ENCODE measurements at regions not wholly inside any gene's neighbourhood (a gene's known extent, or its start where the extent isn't known, plus 50 kb on each side); places are given as distances from the start of the nearest gene placed in this dataset.

DNA sequence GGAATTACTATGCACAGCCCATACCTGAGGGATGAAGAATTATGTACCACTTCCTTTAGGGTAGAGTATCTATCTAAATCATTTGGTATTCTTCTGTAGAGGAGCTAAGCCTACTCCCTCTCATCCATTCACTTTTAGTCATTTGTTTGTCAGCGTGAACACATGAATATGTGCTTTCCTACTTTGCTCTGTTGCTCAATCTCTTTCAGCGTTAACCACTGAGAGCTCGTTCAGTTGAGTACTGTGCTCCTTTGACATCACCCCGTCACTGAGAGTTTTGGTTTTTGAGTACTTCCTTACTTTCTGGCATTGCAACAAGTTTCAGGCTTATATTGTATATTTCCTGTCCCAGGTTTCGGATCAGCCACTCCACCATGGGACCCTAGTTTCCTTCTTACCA is 700.6 kb downstream of the NLGN4X start:
- no peak for DNase-seq (ENCODE audit: low read depth)
- no peaks in the 10 kb centered on the region for H3K36me3 ChIP-seq (ENCODE audit: control insufficient read depth, insufficient read depth, low read length)
- no peak overlapping the region for H3K4me3 ChIP-seq (ENCODE audit: low read depth, low read length)
- TF ChIP-seq, protein P1, sequence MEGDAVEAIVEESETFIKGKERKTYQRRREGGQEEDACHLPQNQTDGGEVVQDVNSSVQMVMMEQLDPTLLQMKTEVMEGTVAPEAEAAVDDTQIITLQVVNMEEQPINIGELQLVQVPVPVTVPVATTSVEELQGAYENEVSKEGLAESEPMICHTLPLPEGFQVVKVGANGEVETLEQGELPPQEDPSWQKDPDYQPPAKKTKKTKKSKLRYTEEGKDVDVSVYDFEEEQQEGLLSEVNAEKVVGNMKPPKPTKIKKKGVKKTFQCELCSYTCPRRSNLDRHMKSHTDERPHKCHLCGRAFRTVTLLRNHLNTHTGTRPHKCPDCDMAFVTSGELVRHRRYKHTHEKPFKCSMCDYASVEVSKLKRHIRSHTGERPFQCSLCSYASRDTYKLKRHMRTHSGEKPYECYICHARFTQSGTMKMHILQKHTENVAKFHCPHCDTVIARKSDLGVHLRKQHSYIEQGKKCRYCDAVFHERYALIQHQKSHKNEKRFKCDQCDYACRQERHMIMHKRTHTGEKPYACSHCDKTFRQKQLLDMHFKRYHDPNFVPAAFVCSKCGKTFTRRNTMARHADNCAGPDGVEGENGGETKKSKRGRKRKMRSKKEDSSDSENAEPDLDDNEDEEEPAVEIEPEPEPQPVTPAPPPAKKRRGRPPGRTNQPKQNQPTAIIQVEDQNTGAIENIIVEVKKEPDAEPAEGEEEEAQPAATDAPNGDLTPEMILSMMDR (IDR thresholded peaks at IDR 0.05; ENCODE audit: insufficient read depth, low read length, poor library complexity, severe bottlenecking): no peak
- H3K27me3 ChIP-seq (ENCODE audit: control insufficient read depth, insufficient read depth, low read length): no peaks in the 10 kb centered on the region

DNA sequence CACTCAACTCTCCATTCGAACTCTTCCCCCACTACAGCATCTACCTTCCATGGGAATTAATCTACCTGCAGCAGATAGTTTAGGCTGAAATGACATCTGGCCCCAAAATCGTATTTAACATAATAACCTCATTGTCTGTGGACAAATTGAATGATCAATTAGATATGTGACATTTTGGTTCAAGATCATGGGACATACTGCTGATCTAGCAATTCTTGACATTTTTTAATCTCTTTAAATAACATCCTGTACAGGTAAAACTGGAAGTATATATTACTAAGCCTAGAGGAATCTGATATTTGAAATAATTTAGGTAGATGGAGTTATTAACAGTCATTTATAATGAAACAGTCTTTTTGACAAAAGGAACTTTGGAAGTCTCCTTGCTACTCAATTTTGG is 702.5 kb downstream of the NLGN4X start:
- no peak for DNase-seq (ENCODE audit: low read depth)
- Histone ChIP-seq H3K36me3 (ENCODE audit: control insufficient read depth, insufficient read depth, low read length) (no peaks in the 10 kb centered on the region), H3K27me3 (ENCODE audit: control insufficient read depth, insufficient read depth, low read length) (no peaks in the 10 kb centered on the region), H3K4me3 (ENCODE audit: low read depth, low read length) (no peak overlapping the region)
- TF ChIP-seq, protein P1 (IDR thresholded peaks at IDR 0.05; ENCODE audit: insufficient read depth, low read length, poor library complexity, severe bottlenecking): no peak

DNA sequence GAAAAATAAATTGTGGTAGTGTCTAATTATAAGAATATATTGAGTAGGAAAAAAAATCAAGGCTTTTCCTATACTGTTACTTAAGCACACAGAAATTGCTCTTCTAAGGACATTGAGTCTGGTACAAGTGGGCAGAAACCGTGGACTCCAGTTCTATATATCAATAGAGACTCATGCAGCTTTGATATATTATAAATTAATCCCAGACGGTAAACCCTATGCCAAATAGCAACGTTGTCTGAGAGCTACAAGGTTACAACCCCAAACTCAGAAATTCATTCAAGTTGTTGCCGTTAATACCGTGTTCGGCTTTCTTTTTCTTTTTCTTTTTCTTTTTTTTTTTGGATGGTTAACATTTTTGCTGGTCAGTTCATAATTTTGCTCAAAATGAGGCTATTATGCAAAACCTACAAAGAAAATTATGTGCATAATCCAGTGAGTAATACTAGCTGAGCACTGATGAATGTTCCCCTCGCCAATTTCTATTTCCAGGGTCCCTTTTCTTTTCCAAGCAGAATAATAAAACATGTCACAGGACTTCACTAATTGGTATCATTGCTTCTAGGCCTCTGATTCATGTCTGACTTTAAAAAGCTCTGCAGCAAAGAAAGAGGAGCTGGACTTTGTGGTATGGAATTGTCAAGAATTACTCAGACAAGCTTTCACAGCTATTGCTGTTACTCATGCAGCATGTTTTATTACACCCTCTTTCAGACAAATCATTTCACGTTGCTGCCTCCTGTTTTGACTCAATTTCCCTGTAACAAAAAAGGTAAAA is 737.7 kb downstream of the NLGN4X start:
- DNase-seq (ENCODE audit: low read depth): no peak
- no peaks in the 10 kb centered on the region for H3K36me3 ChIP-seq (ENCODE audit: control insufficient read depth, insufficient read depth, low read length)
- TF ChIP-seq, protein P1 (IDR thresholded peaks at IDR 0.05; ENCODE audit: insufficient read depth, low read length, poor library complexity, severe bottlenecking): no peak

DNA sequence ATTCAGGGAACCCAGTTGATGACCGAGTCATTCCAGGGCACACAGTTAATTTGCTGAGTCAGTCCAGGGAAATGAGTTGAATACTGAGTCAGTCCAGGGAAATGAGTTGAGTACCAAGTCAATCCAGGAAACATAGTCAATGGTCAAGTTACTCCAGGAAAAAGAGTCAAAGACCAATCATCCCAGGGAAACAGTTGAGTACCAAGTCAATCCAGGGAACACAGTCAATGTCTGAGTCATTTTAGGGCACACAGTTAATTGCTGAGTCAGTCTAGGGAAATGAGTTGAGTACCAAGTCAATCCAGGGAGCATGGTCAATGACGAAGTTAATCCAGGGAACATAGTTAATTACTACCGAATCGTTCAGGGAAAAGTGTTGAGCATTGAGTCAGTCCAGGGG is 754.4 kb downstream of the NLGN4X start:
- Histone ChIP-seq H3K27me3 (ENCODE audit: control insufficient read depth, insufficient read depth, low read length) (no peaks in the 10 kb centered on the region), H3K4me3 (ENCODE audit: low read depth, low read length) (no peak overlapping the region), H3K36me3 (ENCODE audit: control insufficient read depth, insufficient read depth, low read length) (no peaks in the 10 kb centered on the region)
- no peak for DNase-seq (ENCODE audit: low read depth)
- TF ChIP-seq, protein P1 (IDR thresholded peaks at IDR 0.05; ENCODE audit: insufficient read depth, low read length, poor library complexity, severe bottlenecking): no peak

More for the DNA sequence above, 737.7 kb downstream of the NLGN4X start:
- H3K27me3 ChIP-seq (ENCODE audit: control insufficient read depth, insufficient read depth, low read length): no peaks in the 10 kb centered on the region
- H3K4me3 ChIP-seq (ENCODE audit: low read depth, low read length): no peak overlapping the region

DNA sequence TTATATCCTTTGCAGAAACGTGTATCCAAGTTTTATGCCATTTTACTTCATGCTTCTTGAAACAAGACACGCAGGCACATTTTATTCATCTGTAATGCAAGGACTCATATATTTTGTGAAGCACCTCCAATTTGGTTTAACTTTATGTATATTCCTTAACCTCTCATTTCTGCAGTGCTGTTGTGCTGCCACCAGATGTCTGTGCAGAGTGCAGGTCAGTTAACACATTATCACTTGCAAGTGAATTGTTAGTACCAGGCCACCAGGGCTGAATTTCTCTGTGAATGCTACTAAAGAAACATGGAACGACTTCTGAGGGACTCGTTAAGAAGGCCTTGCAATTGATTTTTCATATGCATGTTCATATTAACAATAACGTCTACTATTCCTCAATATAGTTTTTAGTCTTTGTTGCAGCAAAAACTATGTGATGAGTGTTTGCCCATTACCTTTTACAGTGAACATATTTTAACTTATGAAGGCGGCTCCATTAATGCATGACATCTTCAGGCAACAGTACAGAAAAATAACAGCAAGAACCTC is 770.3 kb downstream of the NLGN4X start:
- Histone ChIP-seq H3K4me3 (ENCODE audit: low read depth, low read length) (no peak overlapping the region), H3K36me3 (ENCODE audit: control insufficient read depth, insufficient read depth, low read length) (no peaks in the 10 kb centered on the region), H3K27me3 (ENCODE audit: control insufficient read depth, insufficient read depth, low read length) (no peaks in the 10 kb centered on the region)
- TF ChIP-seq, protein P1 (IDR thresholded peaks at IDR 0.05; ENCODE audit: insufficient read depth, low read length, poor library complexity, severe bottlenecking): no peak
- DNase-seq (ENCODE audit: low read depth): no peak

All from kidney epithelial cell (primary cell).